Esophagus (tissue), 2 donors: ENCODE measurements at regions not wholly inside any gene's neighbourhood (a gene's known extent, or its start where the extent isn't known, plus 50 kb on each side); places are given as distances from the start of the nearest gene placed in this dataset.

Experiments
- H3K27ac ChIP-seq, 2 donors: one replicate each; pipeline ENCODE4 v1.5.1; 2013; ENCODE audit warnings: low read depth in 2 of 2, mild to moderate bottlenecking in 2 of 2, inconsistent platforms in 1 of 2, low read length in 1 of 2, moderate library complexity in 1 of 2
- H3K27me3 ChIP-seq, 2 donors: one replicate each; pipeline ENCODE4 v1.6.1; 2013; ENCODE audit warnings: low read length in 2 of 2, control low read depth in 1 of 2, mild to moderate bottlenecking in 1 of 2; ENCODE audit not compliant: insufficient read depth in 2 of 2, control insufficient read depth in 1 of 2
- H3K36me3 ChIP-seq, 2 donors: one replicate each; pipeline ENCODE4 v1.6.1; 2013; ENCODE audit warnings: low read length in 1 of 2; ENCODE audit not compliant: control insufficient read depth in 2 of 2, insufficient read depth in 2 of 2
- H3K4me1 ChIP-seq, 2 donors: one replicate each; pipeline ENCODE4 v1.6.1; 2013; ENCODE audit warnings: low read length in 1 of 2; ENCODE audit not compliant: control insufficient read depth in 2 of 2, insufficient read depth in 2 of 2
- H3K4me3 ChIP-seq, 2 donors: one replicate each; pipeline ENCODE4 v1.5.1; 2013; ENCODE audit warnings: low read length in 2 of 2, mild to moderate bottlenecking in 2 of 2, low read depth in 1 of 2, moderate library complexity in 1 of 2
- H3K9me3 ChIP-seq, 2 donors: one replicate each; pipeline ENCODE4 v1.6.1; 2013; ENCODE audit warnings: mild to moderate bottlenecking in 2 of 2, low read depth in 1 of 2, low read length in 1 of 2, moderate library complexity in 1 of 2; ENCODE audit not compliant: control insufficient read depth in 2 of 2, insufficient read depth in 1 of 2
- WGBS, 2 donors: extraction: QIAGEN DNeasy Blood & Tissue Kit; methylation state at CpG; one replicate each; pipeline ENCODE4 v1.1.7; 2013; 5-methylcytosine and 5-hydroxymethylcytosine counted together
- donor health status: healthy with polysubstance abuse.
- donor health status: Bipolar disorder and iron deficiency.

DNA sequence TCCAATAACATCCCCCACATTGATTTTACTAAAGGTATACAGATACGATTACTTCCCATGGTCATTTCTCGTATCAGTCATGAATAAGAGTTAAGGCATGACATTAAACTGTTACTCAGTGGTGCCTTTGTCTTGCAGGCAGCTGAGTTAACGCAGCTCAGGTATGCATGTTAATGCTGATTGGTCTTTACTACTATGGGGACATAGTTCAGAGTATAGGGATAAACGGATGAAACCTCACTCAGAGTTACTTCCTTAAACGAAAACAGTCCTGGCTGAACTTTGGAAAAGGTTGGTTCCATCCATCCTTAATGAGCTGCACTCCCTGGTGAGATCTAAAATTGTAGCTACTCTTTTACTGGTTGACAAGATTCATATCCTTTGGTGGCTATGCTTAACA is 87.0 kb downstream of the ACTL7B start:
- H3K4me1 ChIP-seq: no peaks in the 10 kb centered on the region
- peaks cover 0 to 3% of the 10 kb centered on the region in 2 donors for H3K9me3 ChIP-seq
- no peaks in the 10 kb centered on the region for H3K36me3 ChIP-seq
- 82 to 87% methylated on average over 5 of the region's 5 CpGs for WGBS, 2 donors
- H3K4me3 ChIP-seq: no peak overlapping the region
- H3K27ac ChIP-seq: no peak overlapping the region
- H3K27me3 ChIP-seq: no peaks in the 10 kb centered on the region

DNA sequence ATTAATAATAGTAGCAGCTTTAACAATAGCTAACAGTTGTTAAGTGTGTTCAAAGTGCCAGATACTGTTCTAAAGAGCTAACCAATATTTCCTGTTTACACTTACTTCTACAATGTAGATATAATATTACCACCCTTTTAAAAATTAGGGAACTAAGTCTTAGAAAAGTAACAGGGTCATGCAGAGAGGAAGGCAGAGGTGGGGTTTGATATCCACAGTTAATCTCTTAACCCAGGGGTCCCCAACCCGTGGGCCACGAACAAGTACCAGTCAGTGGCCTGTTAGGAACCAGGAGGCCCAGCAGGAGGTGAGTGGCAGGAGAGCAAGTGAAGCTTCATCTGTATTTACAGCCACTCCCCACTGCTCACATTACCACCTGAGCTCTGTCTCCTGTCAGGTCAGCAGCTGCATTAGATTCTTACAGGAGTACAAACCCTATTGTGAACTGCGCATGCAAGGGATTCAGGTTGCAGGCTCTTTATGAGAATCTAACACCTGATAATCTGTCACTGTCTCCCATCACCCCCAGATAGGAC is 89.1 kb downstream of the ACTL7B start:
- Histone ChIP-seq H3K9me3 (peaks cover 0 to 3% of the 10 kb centered on the region in 2 donors), H3K27me3 (no peaks in the 10 kb centered on the region), H3K4me3 (no peak overlapping the region), H3K36me3 (no peaks in the 10 kb centered on the region), H3K27ac (no peak overlapping the region), H3K4me1 (peaks cover 0 to 3% of the 10 kb centered on the region in 2 donors)
- 73 to 74% methylated on average over 3 of the region's 3 CpGs for WGBS, 2 donors

DNA sequence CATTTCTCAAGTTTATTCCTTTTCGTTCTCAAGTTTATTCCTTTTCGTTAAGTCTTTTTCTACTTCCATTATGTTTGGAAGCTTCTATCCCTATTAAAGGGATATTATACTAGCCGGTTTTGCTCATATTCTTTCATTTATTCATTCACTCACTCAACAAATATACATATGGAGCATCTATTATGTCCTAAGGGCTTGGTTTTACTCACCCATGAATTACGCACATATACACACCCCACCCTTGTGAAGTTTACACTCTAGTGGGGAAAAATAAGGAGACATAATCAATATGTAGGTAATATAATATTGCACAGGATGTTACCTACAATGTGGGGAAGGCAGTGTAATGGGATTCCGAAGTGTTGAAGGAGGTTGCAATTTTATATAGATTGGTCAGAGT is 90.5 kb downstream of the ACTL7B start:
- Histone ChIP-seq H3K9me3 (peaks cover 0 to 3% of the 10 kb centered on the region in 2 donors), H3K27ac (no peak overlapping the region)

DNA sequence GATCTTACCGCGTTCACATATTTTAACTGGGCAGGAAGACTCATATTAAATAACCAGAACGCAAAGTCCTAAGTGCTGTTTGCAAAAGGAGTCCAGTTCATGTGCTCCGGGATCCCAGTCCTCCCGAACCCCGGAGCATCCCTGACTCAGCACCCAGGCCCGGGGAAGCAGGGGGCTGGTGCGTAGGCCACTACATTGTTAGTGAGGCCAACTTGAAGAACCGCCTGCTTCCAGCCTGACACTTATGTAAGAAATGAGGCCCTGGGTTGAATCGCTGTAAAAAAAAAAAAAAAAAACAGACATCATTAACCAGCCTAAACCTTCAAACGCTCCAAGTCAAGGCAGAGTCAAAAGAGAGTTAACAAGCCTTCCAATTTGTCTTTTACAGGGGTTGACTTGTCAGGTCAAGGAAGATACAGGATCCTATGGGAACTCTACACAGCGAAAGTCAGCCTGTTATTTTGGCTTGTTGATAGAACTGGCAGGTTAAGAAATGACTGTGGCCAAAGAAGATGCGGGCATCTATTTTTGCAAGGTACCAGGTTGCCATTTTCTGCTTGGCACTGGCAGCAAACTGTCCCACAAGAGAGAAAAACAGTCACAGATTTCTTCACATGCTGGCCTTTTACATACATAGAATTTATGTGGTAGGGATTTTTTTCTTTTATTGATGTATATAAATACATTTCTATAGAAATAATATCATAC is 93.3 kb downstream of the ACTL7B start:
- Histone ChIP-seq H3K4me1 (peaks cover 3 to 7% of the 10 kb centered on the region in 2 donors), H3K9me3 (no peaks in the 10 kb centered on the region)
- WGBS, 2 donors: 83 to 85% methylated on average over 13 of the region's 13 CpGs

More for the DNA sequence above, 90.5 kb downstream of the ACTL7B start:
- no peak overlapping the region for H3K4me3 ChIP-seq
- H3K27me3 ChIP-seq: no peaks in the 10 kb centered on the region
- peaks cover 2 to 3% of the 10 kb centered on the region in 2 donors for H3K4me1 ChIP-seq
- no peaks in the 10 kb centered on the region for H3K36me3 ChIP-seq
- WGBS, 2 donors: 91 to 94% methylated on average over 5 of the region's 5 CpGs

DNA sequence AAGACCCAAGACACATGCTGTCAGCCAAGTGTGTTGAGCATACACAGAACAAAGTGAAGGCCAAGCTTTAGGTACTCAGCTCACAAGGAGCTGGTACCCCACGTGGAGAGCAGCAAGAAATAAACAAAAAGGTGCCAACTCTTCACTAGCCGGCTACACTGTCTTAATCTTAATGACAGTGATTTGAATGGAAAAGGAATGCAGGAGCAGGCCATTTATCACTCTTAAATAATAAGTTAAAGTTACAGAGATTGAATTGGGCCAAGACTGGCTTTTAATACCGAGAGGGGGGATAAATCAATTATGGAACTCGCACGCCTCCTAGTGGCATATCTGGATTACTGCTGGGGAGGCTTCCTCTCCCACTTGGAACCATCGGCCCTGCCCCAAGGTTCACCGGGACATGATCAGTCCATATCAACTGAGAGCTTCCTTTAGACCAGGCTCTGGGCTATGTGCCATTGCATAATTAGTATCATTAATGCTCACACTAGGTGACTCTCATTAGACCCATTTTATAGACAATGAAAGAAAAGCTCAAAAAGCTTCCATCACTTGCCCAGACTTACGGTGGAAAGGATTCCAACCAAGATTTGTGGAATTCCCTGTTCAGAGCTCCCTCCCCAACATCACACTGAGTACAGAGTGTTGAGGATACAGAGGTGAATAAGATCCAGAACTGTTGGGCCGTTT is 94.0 kb downstream of the ACTL7B start:
- Histone ChIP-seq H3K27ac (peak overlapping the region; percentile 22 to 87), H3K4me1 (peaks cover 3 to 7% of the 10 kb centered on the region in 2 donors)

More for the DNA sequence above, 93.3 kb downstream of the ACTL7B start:
- no peaks in the 10 kb centered on the region for H3K36me3 ChIP-seq
- peak overlapping the region in 1 of 2 donors; percentile 3 for H3K27ac ChIP-seq
- no peak overlapping the region for H3K4me3 ChIP-seq
- H3K27me3 ChIP-seq: no peaks in the 10 kb centered on the region

DNA sequence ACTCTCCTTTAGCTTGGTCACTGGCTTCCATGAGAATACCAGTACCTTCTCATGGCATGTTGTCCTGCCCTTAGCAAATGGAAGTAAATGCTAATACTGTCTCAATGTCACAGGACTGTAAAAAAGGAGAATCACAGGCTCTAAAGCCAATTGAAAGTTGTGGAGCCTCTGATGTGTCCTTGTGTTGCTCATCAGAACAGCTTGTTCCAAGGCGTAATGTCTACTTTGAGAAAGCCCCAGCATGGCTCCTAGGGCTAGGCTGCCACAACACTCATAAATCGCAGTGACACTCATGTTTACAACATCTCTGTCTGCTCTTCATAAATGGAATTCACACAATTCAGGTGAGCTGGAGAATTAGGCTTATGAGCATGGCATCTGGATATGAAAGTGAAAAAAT is 94.9 kb downstream of the ACTL7B start:
- WGBS, 2 donors: 91 to 95% methylated on average over 2 of the region's 2 CpGs
- no peak overlapping the region for H3K4me3 ChIP-seq
- H3K27ac ChIP-seq: peak overlapping the region; percentile 7 to 54
- no peaks in the 10 kb centered on the region for H3K9me3 ChIP-seq
- H3K27me3 ChIP-seq: no peaks in the 10 kb centered on the region
- H3K4me1 ChIP-seq: peaks cover 3 to 7% of the 10 kb centered on the region in 2 donors
- H3K36me3 ChIP-seq: no peaks in the 10 kb centered on the region

More for the DNA sequence above, 94.0 kb downstream of the ACTL7B start:
- Histone ChIP-seq H3K27me3 (no peaks in the 10 kb centered on the region), H3K9me3 (no peaks in the 10 kb centered on the region), H3K4me3 (no peak overlapping the region), H3K36me3 (no peaks in the 10 kb centered on the region)
- 24 to 25% methylated on average over 9 of the region's 9 CpGs for WGBS, 2 donors

DNA sequence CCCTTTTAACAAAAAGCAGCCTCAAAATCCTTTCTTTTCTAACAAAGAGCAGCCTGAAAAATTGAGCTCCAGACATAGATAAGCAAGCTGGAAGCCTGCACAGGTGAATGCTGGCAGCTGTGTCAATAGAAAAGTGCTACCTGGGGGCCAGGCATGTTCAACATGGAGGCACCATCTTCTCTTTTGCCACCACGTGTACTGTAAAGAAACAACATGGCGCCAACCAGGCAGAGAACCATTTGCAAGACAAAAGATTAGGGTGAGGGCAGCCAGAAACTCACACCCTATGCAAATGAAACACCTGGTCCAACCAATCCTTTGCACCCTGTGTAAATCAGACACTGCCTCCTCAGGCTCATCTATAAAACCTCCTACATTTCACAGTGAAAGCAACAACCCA is 96.0 kb downstream of the ACTL7B start:
- Histone ChIP-seq H3K27ac (peak overlapping the region; percentile 39 to 82), H3K9me3 (no peaks in the 10 kb centered on the region), H3K4me1 (peaks cover 3 to 7% of the 10 kb centered on the region in 2 donors), H3K4me3 (no peak overlapping the region), H3K27me3 (no peaks in the 10 kb centered on the region), H3K36me3 (no peaks in the 10 kb centered on the region)
- 81 to 87% methylated on average over 2 of the region's 2 CpGs for WGBS, 2 donors

DNA sequence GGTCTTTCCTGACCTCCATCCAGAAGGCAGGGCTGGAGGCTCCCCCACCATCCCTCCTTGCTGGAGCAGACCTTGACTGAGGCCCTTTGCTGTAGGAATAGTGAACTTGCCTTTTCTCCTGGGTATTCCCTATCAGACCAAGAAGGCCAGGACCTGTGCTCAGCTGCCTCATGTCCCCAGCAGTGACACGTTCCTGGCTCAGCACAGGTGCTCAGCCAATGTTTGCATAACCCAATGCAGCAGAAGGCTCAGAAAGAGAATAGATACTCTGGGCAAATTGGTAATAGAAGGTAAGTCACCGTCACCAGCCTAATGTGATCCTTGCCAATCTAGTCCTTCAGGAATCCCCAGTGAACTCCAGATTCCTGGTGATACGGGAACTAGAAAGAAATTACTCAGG is 96.4 kb downstream of the ACTL7B start:
- Histone ChIP-seq H3K36me3 (no peaks in the 10 kb centered on the region), H3K4me3 (no peak overlapping the region), H3K27ac (peak overlapping the region; percentile 39 to 82), H3K4me1 (peaks cover 3 to 7% of the 10 kb centered on the region in 2 donors), H3K9me3 (no peaks in the 10 kb centered on the region), H3K27me3 (no peaks in the 10 kb centered on the region)
- 58 to 67% methylated on average over 3 of the region's 3 CpGs for whole genome bisulfite sequencing, 2 donors

DNA sequence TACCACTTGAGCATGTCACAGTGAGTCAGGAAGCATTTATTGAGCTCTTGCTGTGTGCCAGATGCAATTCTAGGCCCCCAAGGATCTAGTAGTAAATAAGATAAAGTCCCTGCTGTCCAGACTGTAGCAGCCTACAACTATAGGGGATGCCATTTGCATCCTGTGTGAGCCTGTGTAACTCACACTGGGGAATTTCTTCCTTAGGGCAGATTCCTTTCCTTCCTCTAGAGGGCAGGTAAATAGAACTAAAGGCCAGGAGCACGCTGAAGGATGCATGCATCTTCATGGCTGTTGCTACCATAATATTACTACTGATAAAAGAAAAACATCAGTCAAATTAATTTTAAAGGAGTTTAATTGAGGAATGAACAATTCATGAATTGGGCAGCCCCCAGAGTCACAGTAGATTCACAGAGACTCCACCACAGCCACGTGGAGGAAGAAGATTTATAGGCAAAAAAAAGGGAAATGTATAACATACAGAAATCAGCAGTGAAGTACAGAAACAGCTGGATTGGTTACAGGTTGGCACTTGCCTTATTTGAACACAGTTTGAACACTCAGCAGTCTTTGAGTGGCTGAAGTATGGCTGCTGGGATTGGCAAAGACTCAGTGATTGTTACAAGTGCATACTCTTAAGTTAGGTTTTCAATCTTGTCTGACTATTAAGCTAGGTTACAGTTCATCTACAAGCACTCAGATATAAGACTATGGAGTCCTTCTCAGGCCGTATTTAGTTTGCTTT is 98.9 kb downstream of the ACTL7B start:
- WGBS, 2 donors: 47 to 55% methylated on average over 3 of the region's 3 CpGs
- no peaks in the 10 kb centered on the region for H3K27me3 ChIP-seq
- H3K4me1 ChIP-seq: peaks cover 0 to 7% of the 10 kb centered on the region in 2 donors
- no peaks in the 10 kb centered on the region for H3K9me3 ChIP-seq
- peak overlapping the region; percentile 40 to 43 for H3K27ac ChIP-seq
- no peaks in the 10 kb centered on the region for H3K36me3 ChIP-seq
- no peak overlapping the region for H3K4me3 ChIP-seq
